PC-9 (cell line): ENCODE measurements at regions not wholly inside any gene's neighbourhood (a gene's known extent, or its start where the extent isn't known, plus 50 kb on each side); places are given as distances from the start of the nearest gene placed in this dataset.

Source experiments
- BruUV-seq: library from RNA; stranded (reverse); fragments of 400-500 nt; replicated peaks from 2 replicates; lab custom pipeline; 2021; lab: Mats Ljungman, UMichigan
- CTCF ChIA-PET: fragments of 300-600 bp; sonication (Branson Sonifier 250); formaldehyde crosslinking; loops from one replicate; lab custom pipeline; 2022; ENCODE audit warnings: antibody characterized with exemption; lab: Charles Lee
- POLR2A ChIA-PET: fragments of 300-600 bp; sonication (Branson Sonifier 250); formaldehyde crosslinking; loops from one replicate; lab custom pipeline; 2022; ENCODE audit warnings: antibody characterized with exemption; ENCODE audit not compliant: unreplicated experiment; lab: Charles Lee
- DNase-seq, 2 experiments: peaks; one replicate each; pipeline versions ENCODE4 v3.0.0 to v3.0.0-alpha.2; 2015 to 2022; ENCODE audit warnings: mixed read lengths in 1 of 2
- H2AFZ ChIP-seq: fragments of 200-600 bp; sonication (generic); 2 replicates; pipeline ENCODE4 v1.8.1; 2017; ENCODE audit warnings: antibody characterized with exemption
- H3F3A ChIP-seq: fragments of 200-600 bp; sonication (generic); 2 replicates; pipeline ENCODE4 v1.8.1; 2017; ENCODE audit warnings: antibody characterized with exemption, mild to moderate bottlenecking, low read depth; ENCODE audit not compliant: insufficient read depth
- H3K27ac ChIP-seq: fragments of 200-600 bp; sonication (generic); 2 replicates; pipeline ENCODE4 v1.6.1; 2016; ENCODE audit warnings: mixed run types
- H3K27me3 ChIP-seq: fragments of 200-600 bp; sonication (generic); 2 replicates; pipeline ENCODE4 v1.6.1; 2016; ENCODE audit warnings: low read depth, mixed run types; ENCODE audit not compliant: insufficient read depth
- H3K36me3 ChIP-seq: fragments of 200-600 bp; sonication (generic); 2 replicates; pipeline ENCODE4 v1.6.1; 2016; ENCODE audit warnings: low read depth, mixed run types
- H3K4me1 ChIP-seq: fragments of 200-600 bp; sonication (generic); replicated peaks from 2 replicates; pipeline ENCODE4 v1.6.1; 2016; ENCODE audit warnings: mixed run types; ENCODE audit not compliant: insufficient read depth
- H3K4me2 ChIP-seq: fragments of 200-600 bp; sonication (generic); 2 replicates; pipeline ENCODE4 v1.6.1; 2017; ENCODE audit warnings: mixed run types
- H3K4me3 ChIP-seq: fragments of 200-600 bp; sonication (generic); 2 replicates; pipeline ENCODE4 v1.6.1; 2016; ENCODE audit warnings: mixed run types
- H3K79me2 ChIP-seq: fragments of 200-600 bp; sonication (generic); 2 replicates; pipeline ENCODE4 v1.6.1; 2017; ENCODE audit warnings: low read depth, mixed run types
- H3K9me2 ChIP-seq: fragments of 200-600 bp; sonication (generic); 2 replicates; pipeline ENCODE4 v1.8.1; 2017; ENCODE audit warnings: mild to moderate bottlenecking; ENCODE audit not compliant: insufficient read depth
- H3K9me3 ChIP-seq: fragments of 200-600 bp; sonication (generic); 2 replicates; pipeline ENCODE4 v1.8.1; 2016; ENCODE audit warnings: low read depth; ENCODE audit not compliant: insufficient read depth
- H4K20me1 ChIP-seq: fragments of 200-600 bp; sonication (generic); 2 replicates; pipeline ENCODE4 v1.8.1; 2017; ENCODE audit not compliant: insufficient read depth
- CTCF ChIP-seq: fragments of 200-600 bp; sonication (generic); conservative IDR thresholded peaks from 2 replicates; pipeline ENCODE4 v1.6.1; 2017; ENCODE audit warnings: mixed run types, antibody characterized with exemption, mild to moderate bottlenecking, moderate library complexity
- EZH2 ChIP-seq: fragments of 200-600 bp; sonication (generic); IDR thresholded peaks from 2 replicates; pipeline ENCODE4 v1.8.0; 2017; ENCODE audit warnings: antibody characterized with exemption, low read depth
- intact Hi-C: fragments of 100-400 bp; cut with micrococcal nuclease; formaldehyde crosslinking; loops from one replicate; pipeline ENCODE4 v1.10.0; 2022; ENCODE audit not compliant: unreplicated experiment

- H3K79me2 ChIP-seq: no peaks in the 10 kb centered on the region
- no peaks in the 10 kb centered on the region for H4K20me1 ChIP-seq
- no peak overlapping the region for H3K4me3 ChIP-seq
- no peak overlapping the region for H3K4me2 ChIP-seq
- no peaks in the 10 kb centered on the region for H3K4me1 ChIP-seq
- BruUV-seq: no TSS peak
- DNase-seq: no peak
- CTCF ChIA-PET: no interaction called here
- no peaks in the 10 kb centered on the region for H3K9me3 ChIP-seq
- no peaks in the 10 kb centered on the region for H3K9me2 ChIP-seq
- H3K27ac ChIP-seq: no peak overlapping the region
- intact Hi-C loops: no loop called here
- POLR2A ChIA-PET: no interaction called here
- no peaks in the 10 kb centered on the region for H3K36me3 ChIP-seq
- H3K27me3 ChIP-seq: peaks cover 6% of the 10 kb centered on the region; the same call in 1 of the 2 replicates
- H3F3A ChIP-seq: no peaks in the 10 kb centered on the region
- H2AFZ ChIP-seq: no peak overlapping the region
- TF ChIP-seq CTCF (no peak), EZH2 (no peak)
Measured at GRCh38 chr5:167528651-167529050, 762.8 kb upstream of the WWC1 start.

GRCh38 chr5:167530548-167530947 is 760.9 kb upstream of the WWC1 start:
- H2AFZ ChIP-seq: no peak overlapping the region
- TF ChIP-seq CTCF: no peak
- no peak for TF ChIP-seq EZH2
- no peaks in the 10 kb centered on the region for H3K36me3 ChIP-seq
- H3K27me3 ChIP-seq: peaks cover 6% of the 10 kb centered on the region; the same call in 1 of the 2 replicates
- CTCF ChIA-PET: no interaction called here
- no peaks in the 10 kb centered on the region for H3K9me2 ChIP-seq
- H3K4me2 ChIP-seq: no peak overlapping the region
- H3K79me2 ChIP-seq: no peaks in the 10 kb centered on the region
- POLR2A ChIA-PET: no interaction called here
- no peaks in the 10 kb centered on the region for H3K4me1 ChIP-seq
- no TSS peak for BruUV-seq
- intact Hi-C loops: no loop called here
- H3K4me3 ChIP-seq: no peak overlapping the region
- H3F3A ChIP-seq: no peaks in the 10 kb centered on the region
- no peak for DNase-seq
- no peaks in the 10 kb centered on the region for H4K20me1 ChIP-seq
- no peak overlapping the region for H3K27ac ChIP-seq
- no peaks in the 10 kb centered on the region for H3K9me3 ChIP-seq

- Histone ChIP-seq H3K27me3 (peaks cover 15% of the 10 kb centered on the region; the same call in 1 of the 2 replicates), H2AFZ (no peak overlapping the region), H3K9me3 (no peaks in the 10 kb centered on the region), H3K4me2 (no peak overlapping the region), H3K79me2 (no peaks in the 10 kb centered on the region), H4K20me1 (no peaks in the 10 kb centered on the region), H3F3A (no peaks in the 10 kb centered on the region), H3K27ac (no peak overlapping the region), H3K4me3 (no peak overlapping the region), H3K9me2 (no peaks in the 10 kb centered on the region), H3K4me1 (no peaks in the 10 kb centered on the region), H3K36me3 (no peaks in the 10 kb centered on the region)
- DNase-seq: no peak
- ChIA-PET POLR2A (no interaction called here), CTCF (no interaction called here)
- no TSS peak for BruUV-seq
- TF ChIP-seq CTCF (no peak), EZH2 (no peak)
- intact Hi-C loops: no loop called here
Measured at GRCh38 chr5:167533814-167534795, 757.3 kb upstream of the WWC1 start.
